Cerebellar nuclear complex (tissue), 1 donor: ENCODE measurements at regions not wholly inside any gene's neighbourhood (a gene's known extent, or its start where the extent isn't known, plus 50 kb on each side); places are given as distances from the start of the nearest gene placed in this dataset.
"Not testable (repeated sequence)": the region's sequence is repeated elsewhere in the genome, so short reads cannot be mapped to it uniquely, and the experiment has no call there.

Experiments
- DNase-seq, 2 experiments: peaks; one replicate each; lab custom pipeline; 2025; lab: John Stamatoyannopoulos, UW

- no peak for DNase-seq
Measured at GRCh38 chr17:77795685-77796084, 162.8 kb upstream of the TNRC6C start.

- no peak for DNase-seq
Measured at GRCh38 chr17:77796176-77796860, 162.2 kb upstream of the TNRC6C start.

DNA sequence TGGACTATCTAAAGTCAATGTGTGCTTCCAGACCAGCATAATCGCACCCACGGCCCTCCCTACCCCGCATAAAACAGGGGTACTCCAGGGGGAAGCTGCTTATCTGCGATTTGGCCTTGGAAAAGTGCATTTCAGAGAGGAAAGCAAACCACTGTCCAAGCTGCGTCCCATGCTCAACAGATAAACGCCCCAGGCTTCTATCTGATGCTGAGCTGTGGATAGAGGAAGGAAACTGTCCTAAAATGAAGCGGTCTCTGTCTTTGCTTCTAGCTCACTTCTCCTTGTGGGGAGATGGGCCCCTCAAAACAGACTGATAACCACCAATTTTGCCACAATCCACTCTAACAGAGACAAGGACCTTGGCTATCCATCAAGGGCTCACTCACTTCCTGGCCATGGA, 160.5 kb upstream of the TNRC6C start:
- DNase-seq = no peak

DNA sequence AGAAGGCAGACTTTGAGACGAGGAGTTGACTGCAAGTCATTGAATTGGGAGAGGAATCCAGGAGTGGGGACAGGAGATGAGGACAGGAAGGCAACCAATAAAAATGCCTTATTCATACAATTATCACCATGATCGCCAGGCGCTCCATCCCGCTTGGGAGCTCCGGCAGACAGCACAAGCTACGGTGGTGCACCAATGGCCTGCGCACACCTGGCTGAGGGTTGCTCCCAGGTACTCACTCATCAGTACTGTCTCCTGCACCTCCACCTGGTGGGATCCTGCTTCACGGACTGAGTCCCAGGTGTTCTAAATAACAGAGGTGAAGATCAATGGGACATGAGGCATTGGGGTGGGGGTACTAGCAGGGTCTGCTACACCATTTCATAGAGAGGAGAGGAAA, 160.0 kb upstream of the TNRC6C start:
- no peak for DNase-seq

DNA sequence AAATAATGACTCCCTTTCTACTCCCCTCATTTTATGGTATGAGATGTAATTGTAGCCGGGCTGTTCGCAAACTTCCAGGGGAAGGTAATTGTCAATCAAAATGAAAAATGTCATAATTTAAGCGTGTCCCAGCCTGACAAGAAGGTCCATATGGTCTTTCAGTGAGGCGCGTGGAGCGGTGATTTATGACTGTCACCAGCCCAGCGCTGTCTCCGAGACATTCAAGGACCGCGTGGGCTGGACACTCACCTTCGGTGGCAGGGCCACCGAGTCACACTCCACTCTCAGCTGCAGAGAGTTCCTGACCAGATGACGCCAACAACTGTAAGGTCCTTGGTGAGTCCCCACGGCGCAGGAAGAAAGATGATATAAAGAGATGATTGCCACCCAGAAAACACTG, 157.7 kb upstream of the TNRC6C start:
- DNase-seq = no peak

DNA sequence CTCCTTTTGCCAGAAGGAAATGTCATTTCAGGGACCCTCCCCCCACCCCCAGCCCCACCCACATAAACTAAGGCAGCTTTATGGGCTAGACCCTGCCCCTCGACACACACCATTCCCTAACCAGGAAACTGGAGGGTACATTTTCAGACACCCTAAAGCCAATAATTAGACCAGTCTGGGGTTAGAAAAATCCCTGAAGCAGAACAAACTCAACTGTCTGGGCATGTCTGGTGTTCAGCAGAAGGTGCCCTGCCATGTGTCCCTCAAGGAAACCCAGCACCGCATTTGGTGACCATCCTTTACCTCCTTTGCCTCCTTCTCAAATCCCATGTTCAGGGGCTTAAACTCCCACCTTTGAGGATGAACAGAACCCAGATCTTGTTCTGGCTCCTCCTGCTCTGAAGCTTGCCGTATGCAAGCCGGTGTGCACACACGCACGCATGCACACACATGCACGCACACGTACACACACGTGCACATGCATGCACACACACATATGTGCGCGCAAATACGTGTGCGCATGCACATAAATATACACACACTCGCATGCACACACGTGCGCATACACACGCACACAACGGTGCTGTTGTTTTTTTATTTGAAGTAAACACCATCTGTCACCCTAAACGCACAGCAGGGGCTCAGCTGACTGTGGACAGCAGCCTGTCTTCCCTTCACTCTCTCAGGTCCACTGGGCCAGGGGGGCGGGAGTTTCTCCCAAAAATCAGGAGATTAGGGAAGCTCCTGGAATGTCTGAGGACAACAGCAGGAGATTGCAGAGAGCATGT, 156.8 kb upstream of the TNRC6C start:
- peak in 1 of 2 experiments; percentile 61 for DNase-seq

DNA sequence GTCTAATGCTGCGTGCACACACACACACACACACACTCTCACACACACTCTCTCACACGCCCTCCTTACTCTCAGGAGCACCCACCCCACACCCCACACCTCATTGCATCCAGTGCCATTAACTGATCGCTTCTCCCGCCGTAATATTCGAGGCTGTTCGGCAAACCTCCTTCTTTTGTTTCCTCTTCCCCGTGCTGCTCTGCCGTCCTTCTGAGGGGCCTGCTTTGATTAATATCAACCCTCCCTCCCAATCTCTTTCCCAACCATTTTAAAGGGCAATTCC, 156.2 kb upstream of the TNRC6C start:
- no peak for DNase-seq

DNA sequence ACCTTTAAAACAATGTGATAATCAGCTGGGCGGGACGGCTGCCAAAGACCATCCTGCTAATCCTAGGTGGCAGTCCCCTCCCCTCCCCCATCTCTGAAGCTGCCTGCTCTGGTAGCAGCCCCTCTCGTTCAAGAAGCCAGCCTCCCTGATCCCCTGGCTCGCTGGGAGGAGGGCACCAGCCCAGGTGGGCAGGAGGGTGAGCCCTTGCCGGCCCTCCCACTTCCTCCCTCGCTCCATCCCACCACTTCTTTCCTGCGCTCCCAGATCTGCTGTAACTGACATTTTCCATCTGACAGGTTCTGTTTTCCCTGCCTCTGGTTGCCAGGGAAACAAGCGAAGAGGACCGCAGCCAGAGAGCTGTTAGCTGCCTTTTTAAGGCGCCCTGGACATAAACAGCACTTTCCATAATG, 155.7 kb upstream of the TNRC6C start:
- peak; percentile 43 to 76 for DNase-seq

GRCh38 chr17:77803726-77804125, 154.8 kb upstream of the TNRC6C start:
- DNase-seq = no peak

GRCh38 chr17:77804796-77805426, 153.6 kb upstream of the TNRC6C start:
- DNase-seq = no peak

GRCh38 chr17:77805970-77806369, 152.5 kb upstream of the TNRC6C start:
- not testable (repeated sequence) for DNase-seq

- DNase-seq = no peak
Measured at GRCh38 chr17:77807051-77807745, 151.3 kb upstream of the TNRC6C start.

- no peak for DNase-seq
Measured at GRCh38 chr17:77807746-77808441, 150.6 kb upstream of the TNRC6C start.

DNA sequence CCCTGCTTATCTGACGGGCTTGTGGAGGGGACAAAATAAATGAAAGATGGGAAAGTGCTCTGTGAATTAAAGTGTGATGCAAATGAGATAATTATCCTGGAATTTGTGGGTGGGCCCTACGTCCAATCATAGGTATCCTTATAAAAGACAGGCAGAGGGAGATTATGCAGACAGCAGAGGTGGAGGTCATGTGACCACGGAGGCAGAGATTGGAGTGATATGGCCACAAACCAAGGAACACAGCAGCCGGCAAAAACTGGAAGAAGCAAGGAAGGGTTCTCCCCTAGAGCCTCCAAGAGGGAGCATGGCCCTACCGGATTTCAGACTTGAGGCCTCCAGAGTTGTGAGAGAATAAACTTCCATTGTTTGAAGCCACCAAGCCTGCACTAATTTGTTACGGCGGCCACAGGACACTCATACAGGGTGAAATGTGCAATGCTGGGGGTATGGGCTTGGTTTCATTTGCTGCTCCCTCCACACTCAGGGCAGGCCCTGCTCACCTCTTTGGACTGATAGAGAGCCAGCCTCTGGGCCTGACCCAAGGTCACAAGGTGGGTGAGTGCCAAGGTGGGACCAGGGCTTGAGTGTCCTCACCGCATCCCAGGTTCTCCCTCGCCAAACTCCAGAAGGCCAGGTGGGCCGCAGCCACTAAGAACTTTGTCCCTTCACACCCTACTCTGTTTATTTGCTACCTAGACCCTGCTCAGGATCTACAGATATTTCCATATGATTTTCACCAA, 149.6 kb upstream of the TNRC6C start:
- no peak for DNase-seq

DNA sequence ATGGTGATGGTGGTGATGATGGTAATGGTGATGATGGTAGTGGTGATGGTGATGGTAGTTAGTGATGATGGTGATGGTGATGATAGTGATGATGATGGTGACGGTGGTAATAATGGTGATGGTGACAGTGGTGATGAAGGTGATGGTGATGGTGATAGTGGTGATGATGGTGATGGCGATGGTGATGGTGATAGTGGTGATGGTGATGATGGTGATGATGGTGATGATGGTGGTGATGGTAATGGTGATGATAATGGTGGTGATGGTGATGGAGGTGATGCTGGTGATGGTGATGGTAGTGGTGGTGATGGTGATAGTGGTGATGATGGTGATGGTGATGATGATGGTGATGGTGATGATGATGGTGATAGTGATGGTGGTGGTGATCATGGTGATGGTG, 148.7 kb upstream of the TNRC6C start:
- DNase-seq = no peak

DNA sequence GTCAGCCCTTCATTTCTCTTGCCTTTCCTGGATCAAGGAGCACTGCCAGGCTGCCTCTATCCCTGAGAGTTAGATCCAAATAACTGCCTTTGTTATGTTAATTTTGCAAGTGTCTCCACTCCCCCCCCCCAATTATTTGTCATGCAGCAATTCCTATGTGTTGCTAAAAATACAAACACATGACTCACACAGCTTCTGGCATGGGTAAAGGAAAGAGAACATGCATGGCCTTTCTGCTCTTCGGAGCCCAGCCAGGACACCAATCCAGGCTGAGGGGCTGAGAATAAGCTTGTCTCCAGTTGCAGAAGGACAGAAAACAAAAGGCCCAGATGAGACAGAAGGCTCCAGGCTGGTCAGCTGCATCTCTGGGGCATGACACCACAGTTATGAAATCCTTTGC, 148.0 kb upstream of the TNRC6C start:
- DNase-seq = no peak

DNA sequence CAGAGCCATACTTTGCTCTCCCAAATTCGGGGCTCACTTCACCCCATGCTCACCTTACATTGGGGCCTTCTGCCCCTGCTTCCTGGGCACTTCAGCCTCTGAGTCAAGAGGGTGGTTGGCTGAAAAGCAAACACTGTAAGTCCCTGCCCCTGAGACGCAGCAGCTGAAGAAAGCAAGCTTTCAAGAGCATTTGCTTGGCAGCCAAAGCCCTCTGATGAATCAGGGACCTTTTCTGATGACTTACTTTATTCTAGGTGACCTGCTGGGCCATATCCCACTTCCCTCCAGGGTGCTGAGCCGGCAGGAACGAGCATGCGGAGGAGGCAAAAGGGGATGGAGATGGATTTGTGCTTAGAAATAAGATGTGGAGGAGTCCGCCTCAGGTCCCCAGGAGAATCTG, 147.0 kb upstream of the TNRC6C start:
- DNase-seq = no peak

GRCh38 chr17:77814091-77814772, 144.3 kb upstream of the TNRC6C start:
- DNase-seq = no peak

DNA sequence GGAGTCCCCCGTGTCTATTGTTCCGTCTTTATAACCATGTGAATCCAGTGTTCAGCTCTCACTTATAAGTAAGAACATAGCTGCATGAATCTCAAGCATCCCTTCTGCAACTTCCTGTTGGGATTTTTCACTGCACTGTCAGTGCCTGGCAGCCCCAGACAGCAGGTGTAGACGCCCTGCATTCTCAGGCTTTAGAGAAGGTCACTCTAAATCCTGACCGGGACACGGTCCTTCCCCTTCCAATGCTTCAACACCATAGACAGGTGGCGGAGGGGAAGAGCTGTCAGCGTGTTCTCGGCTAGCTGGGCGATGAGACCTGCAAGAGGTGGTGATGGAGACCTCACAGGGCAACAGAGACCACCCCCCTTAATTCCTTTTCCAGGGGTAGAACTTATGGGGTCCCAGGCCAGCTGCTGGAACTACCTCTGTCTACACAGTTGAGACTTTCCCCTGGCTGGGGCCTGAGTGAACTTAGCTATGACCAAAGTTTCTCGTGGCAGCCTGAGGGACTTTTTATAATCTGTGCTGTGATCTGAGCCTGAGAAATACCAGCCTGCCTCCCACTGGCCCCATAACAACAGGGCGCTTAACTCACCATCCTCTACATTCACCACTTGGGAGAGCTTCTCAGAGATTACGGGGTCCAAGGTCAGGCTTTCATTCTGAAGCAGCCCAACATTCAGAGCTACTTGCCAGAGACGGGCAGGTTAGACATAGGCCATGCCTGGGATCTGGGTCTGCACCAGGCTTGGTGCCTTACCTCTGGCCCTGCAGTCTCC, 143.2 kb upstream of the TNRC6C start:
- DNase-seq = no peak

GRCh38 chr17:77817953-77818352, 140.6 kb upstream of the TNRC6C start:
- no peak for DNase-seq
